Cardiac muscle cell (in vitro differentiated cells and primary cell): ENCODE measurements at regions not wholly inside any gene's neighbourhood (a gene's known extent, or its start where the extent isn't known, plus 50 kb on each side); places are given as distances from the start of the nearest gene placed in this dataset.
"Not testable (repeated sequence)": the region's sequence is repeated elsewhere in the genome, so short reads cannot be mapped to it uniquely, and the experiment has no call there.

Experiments
- DNase-seq, 2 donors: peaks; one replicate each; pipeline versions ENCODE4 v3.0.0 to v3.0.0-alpha.2; 2010 to 2017; ENCODE audit warnings: low read depth in 1 of 2, low spot score in 1 of 2
- H3K27ac ChIP-seq: fragments of 200-600 bp; sonication (generic); 2 replicates; pipeline ENCODE4 v1.5.1; 2016
- H3K27me3 ChIP-seq: fragments of 200-600 bp; sonication (generic); 2 replicates; pipeline ENCODE4 v1.6.0; 2016; ENCODE audit warnings: control low read depth
- H3K36me3 ChIP-seq: fragments of 200-600 bp; sonication (generic); 2 replicates; pipeline ENCODE4 v1.5.1; 2016; ENCODE audit warnings: control low read depth
- H3K4me1 ChIP-seq: fragments of 200-600 bp; sonication (generic); 2 replicates; pipeline ENCODE4 v1.8.1; 2017; ENCODE audit warnings: low read depth, mild to moderate bottlenecking, mixed run types
- H3K4me3 ChIP-seq: fragments of 200-600 bp; sonication (generic); 2 replicates; pipeline ENCODE4 v1.5.1; 2016; ENCODE audit warnings: mild to moderate bottlenecking
- H3K9me3 ChIP-seq: fragments of 200-600 bp; sonication (generic); 2 replicates; pipeline ENCODE4 v1.5.1; 2017; ENCODE audit warnings: low read depth, mild to moderate bottlenecking, control low read depth
- CTCF ChIP-seq: IDR thresholded peaks from 2 replicates; pipeline ENCODE4 v1.5.1; 2012; ENCODE audit warnings: low read depth, mild to moderate bottlenecking, low read length

- H3K4me1 ChIP-seq = no peaks in the 10 kb centered on the region
- DNase-seq = peak in 1 of 2 donors; percentile 57
- no peaks in the 10 kb centered on the region for H3K9me3 ChIP-seq
- H3K36me3 ChIP-seq = no peaks in the 10 kb centered on the region
- TF ChIP-seq CTCF = no peak
- H3K27ac ChIP-seq = no peak overlapping the region
- no peaks in the 10 kb centered on the region for H3K27me3 ChIP-seq
- no peak overlapping the region for H3K4me3 ChIP-seq
Measured at GRCh38 chr13:74246487-74246886, 112.3 kb upstream of the KLF12 start.

GRCh38 chr13:74243637-74244526 is 109.7 kb upstream of the KLF12 start:
- Histone ChIP-seq H3K27ac (no peak overlapping the region), H3K27me3 (no peaks in the 10 kb centered on the region), H3K4me3 (no peak overlapping the region), H3K36me3 (no peaks in the 10 kb centered on the region), H3K4me1 (no peaks in the 10 kb centered on the region), H3K9me3 (no peaks in the 10 kb centered on the region)
- no peak for TF ChIP-seq CTCF
- DNase-seq = peak in 1 of 2 donors; percentile 51

GRCh38 chr13:74241343-74241742 is 107.1 kb upstream of the KLF12 start:
- not testable (repeated sequence) for DNase-seq, H3K27me3 ChIP-seq, H3K36me3 ChIP-seq, H3K9me3 ChIP-seq, H3K27ac ChIP-seq, H3K4me3 ChIP-seq, H3K4me1 ChIP-seq

- H3K4me1 ChIP-seq = no peaks in the 10 kb centered on the region
- no peak overlapping the region for H3K27ac ChIP-seq
- TF ChIP-seq CTCF = no peak
- H3K9me3 ChIP-seq = no peaks in the 10 kb centered on the region
- no peaks in the 10 kb centered on the region for H3K27me3 ChIP-seq
- H3K36me3 ChIP-seq = no peaks in the 10 kb centered on the region
- no peak overlapping the region for H3K4me3 ChIP-seq
- no peak for DNase-seq
Measured at GRCh38 chr13:74230984-74231501, 96.8 kb upstream of the KLF12 start.

- H3K27me3 ChIP-seq = no peaks in the 10 kb centered on the region
- DNase-seq = no peak
- no peaks in the 10 kb centered on the region for H3K9me3 ChIP-seq
- H3K4me1 ChIP-seq = no peaks in the 10 kb centered on the region
- H3K4me3 ChIP-seq = no peak overlapping the region
- no peak overlapping the region for H3K27ac ChIP-seq
- TF ChIP-seq CTCF = no peak
- H3K36me3 ChIP-seq = no peaks in the 10 kb centered on the region
Measured at GRCh38 chr13:74229242-74229641, 95.0 kb upstream of the KLF12 start.

- no peak overlapping the region for H3K4me3 ChIP-seq
- H3K27me3 ChIP-seq = no peaks in the 10 kb centered on the region
- H3K27ac ChIP-seq = no peak overlapping the region
- no peak for DNase-seq
- H3K36me3 ChIP-seq = no peaks in the 10 kb centered on the region
- no peaks in the 10 kb centered on the region for H3K9me3 ChIP-seq
- no peaks in the 10 kb centered on the region for H3K4me1 ChIP-seq
- TF ChIP-seq CTCF = no peak
Measured at GRCh38 chr13:74227476-74228158, 93.4 kb upstream of the KLF12 start.
